ENCODE measurements at regions not wholly inside any gene's neighbourhood (a gene's known extent, or its start where the extent isn't known, plus 50 kb on each side); places are given as distances from the start of the nearest gene placed in this dataset.

DNA sequence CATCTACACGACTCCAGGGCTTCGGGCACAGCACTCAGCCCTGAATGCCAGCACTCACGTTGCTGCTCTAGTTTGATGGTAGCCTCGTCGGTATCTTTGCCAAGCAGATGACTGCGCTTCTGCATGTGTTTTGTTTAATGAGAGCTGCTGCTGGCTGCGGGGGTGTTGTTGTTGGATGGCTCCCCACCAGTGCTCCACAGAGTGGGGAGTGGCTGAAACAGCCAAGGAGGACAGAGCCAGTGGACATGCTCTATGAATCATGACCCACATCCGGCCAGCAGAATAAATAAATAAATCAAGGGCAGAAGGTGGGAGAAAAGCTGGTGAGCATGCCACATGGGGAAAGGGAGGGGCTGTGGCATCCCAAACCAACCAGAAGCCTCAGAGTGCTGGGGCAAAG lies 131.2 kb upstream of the SOX11 start:
- TF ChIP-seq, protein P1, sequence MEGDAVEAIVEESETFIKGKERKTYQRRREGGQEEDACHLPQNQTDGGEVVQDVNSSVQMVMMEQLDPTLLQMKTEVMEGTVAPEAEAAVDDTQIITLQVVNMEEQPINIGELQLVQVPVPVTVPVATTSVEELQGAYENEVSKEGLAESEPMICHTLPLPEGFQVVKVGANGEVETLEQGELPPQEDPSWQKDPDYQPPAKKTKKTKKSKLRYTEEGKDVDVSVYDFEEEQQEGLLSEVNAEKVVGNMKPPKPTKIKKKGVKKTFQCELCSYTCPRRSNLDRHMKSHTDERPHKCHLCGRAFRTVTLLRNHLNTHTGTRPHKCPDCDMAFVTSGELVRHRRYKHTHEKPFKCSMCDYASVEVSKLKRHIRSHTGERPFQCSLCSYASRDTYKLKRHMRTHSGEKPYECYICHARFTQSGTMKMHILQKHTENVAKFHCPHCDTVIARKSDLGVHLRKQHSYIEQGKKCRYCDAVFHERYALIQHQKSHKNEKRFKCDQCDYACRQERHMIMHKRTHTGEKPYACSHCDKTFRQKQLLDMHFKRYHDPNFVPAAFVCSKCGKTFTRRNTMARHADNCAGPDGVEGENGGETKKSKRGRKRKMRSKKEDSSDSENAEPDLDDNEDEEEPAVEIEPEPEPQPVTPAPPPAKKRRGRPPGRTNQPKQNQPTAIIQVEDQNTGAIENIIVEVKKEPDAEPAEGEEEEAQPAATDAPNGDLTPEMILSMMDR (conservative IDR thresholded peaks at IDR 0.05) = no peak
- no peak for TF ChIP-seq EZH2 (IDR thresholded peaks at IDR 0.05; ENCODE audit: low read depth)
